ENCODE measurements at regions not wholly inside any gene's neighbourhood (a gene's known extent, or its start where the extent isn't known, plus 50 kb on each side); places are given as distances from the start of the nearest gene placed in this dataset.

DNA sequence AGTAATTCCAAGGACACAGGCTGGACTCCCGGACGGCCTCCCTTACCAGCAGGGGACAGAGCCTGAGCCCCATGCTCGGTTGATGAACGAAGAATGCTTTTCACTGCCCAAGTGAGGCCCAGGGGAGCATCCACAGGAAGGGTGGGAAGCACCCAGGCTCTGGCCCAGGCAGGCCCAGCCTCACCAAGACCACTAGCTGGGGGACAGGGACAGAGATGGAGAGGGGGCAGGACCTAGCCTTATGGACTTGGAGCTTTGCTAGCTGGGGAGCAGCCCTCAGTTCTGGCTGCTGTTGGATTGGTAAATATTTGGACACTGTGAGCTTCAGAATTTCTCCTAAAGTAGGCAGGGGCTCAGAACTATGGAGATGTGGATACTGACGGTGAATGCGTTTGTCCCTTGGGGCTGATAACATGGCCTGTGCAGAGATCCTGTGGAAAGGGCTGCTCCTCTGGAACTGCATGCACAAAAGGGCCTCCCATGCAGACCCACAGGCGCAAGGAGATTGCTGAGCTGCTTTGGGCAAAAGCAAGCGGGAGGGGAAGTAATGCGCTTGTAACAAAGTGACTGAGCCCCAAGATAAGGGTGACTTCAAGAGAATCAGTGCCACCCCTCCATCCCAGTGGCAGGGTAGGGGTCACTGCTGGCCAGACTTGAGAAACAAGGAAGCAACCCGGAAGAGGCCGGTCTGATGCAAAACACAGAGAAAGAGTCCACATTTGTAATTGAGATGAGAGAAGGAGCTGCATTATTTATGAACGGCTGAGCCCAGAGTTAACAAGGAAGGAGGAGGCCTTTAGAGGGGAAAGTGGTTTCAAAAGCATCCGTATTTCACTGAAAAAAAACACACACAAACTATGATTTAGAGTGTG lies 70.1 kb upstream of the MEF2A start:
- no peaks in the 10 kb centered on the region for H3K79me2 ChIP-seq (ENCODE audit: insufficient read depth, low read length)
- no peaks in the 10 kb centered on the region for H3K36me3 ChIP-seq (ENCODE audit: insufficient read depth, low read length)
- H3K4me1 ChIP-seq (ENCODE audit: insufficient read depth, low read length, poor library complexity, severe bottlenecking) = peaks cover 13% of the 10 kb centered on the region
- H3K4me2 ChIP-seq (ENCODE audit: low read depth, low read length, poor library complexity, severe bottlenecking) = peak overlapping the region; percentile 3
- no peaks in the 10 kb centered on the region for H3K9me3 ChIP-seq (ENCODE audit: insufficient read depth, low read depth, low read length)
- H4K20me1 ChIP-seq (ENCODE audit: insufficient read depth, low read length, poor library complexity, severe bottlenecking) = no peaks in the 10 kb centered on the region
- H3K9me2 ChIP-seq (replicated peaks; ENCODE audit: low read depth, low read length) = no peaks in the 10 kb centered on the region
- no peaks in the 10 kb centered on the region for H3K27me3 ChIP-seq (ENCODE audit: insufficient read depth, low read length, poor library complexity, severe bottlenecking)
- no peaks in the 10 kb centered on the region for H3F3A ChIP-seq (ENCODE audit: low read depth)
- TF ChIP-seq EZH2phosphoT487 (IDR thresholded peaks at IDR 0.05; ENCODE audit: borderline replicate concordance) (no peak), CTCF (conservative IDR thresholded peaks at IDR 0.05; ENCODE audit: low read length) (no peak)
- peak overlapping the region; percentile 34; the same call in 1 of the 2 replicates for H2AFZ ChIP-seq (ENCODE audit: low read length)
- peak overlapping the region; percentile 15 for H3K9ac ChIP-seq (ENCODE audit: low read depth, low read length, poor library complexity, severe bottlenecking)
- no peak overlapping the region for H3K4me3 ChIP-seq (ENCODE audit: low read length, poor library complexity, severe bottlenecking)

- TF ChIP-seq CTCF (conservative IDR thresholded peaks at IDR 0.05; ENCODE audit: low read length) (no peak), EZH2phosphoT487 (IDR thresholded peaks at IDR 0.05; ENCODE audit: borderline replicate concordance) (no peak)
- Histone ChIP-seq H3K79me2 (ENCODE audit: insufficient read depth, low read length) (no peaks in the 10 kb centered on the region), H3K27me3 (ENCODE audit: insufficient read depth, low read length, poor library complexity, severe bottlenecking) (no peaks in the 10 kb centered on the region), H3K36me3 (ENCODE audit: insufficient read depth, low read length) (no peaks in the 10 kb centered on the region), H3K9me2 (replicated peaks; ENCODE audit: low read depth, low read length) (no peaks in the 10 kb centered on the region), H3K4me2 (ENCODE audit: low read depth, low read length, poor library complexity, severe bottlenecking) (peak overlapping the region; percentile 3), H3K4me3 (ENCODE audit: low read length, poor library complexity, severe bottlenecking) (no peak overlapping the region), H3K9me3 (ENCODE audit: insufficient read depth, low read depth, low read length) (no peaks in the 10 kb centered on the region), H2AFZ (ENCODE audit: low read length) (0 out of 2 replicates have a peak overlapping the region, but pooled peaks have one; percentile 34), H3K9ac (ENCODE audit: low read depth, low read length, poor library complexity, severe bottlenecking) (peak overlapping the region; percentile 15), H3K4me1 (ENCODE audit: insufficient read depth, low read length, poor library complexity, severe bottlenecking) (peaks cover 13% of the 10 kb centered on the region), H3F3A (ENCODE audit: low read depth) (no peaks in the 10 kb centered on the region), H4K20me1 (ENCODE audit: insufficient read depth, low read length, poor library complexity, severe bottlenecking) (no peaks in the 10 kb centered on the region)
These were observed 69.5 kb upstream of the MEF2A start for GRCh38 chr15:99496302-99496629.

DNA sequence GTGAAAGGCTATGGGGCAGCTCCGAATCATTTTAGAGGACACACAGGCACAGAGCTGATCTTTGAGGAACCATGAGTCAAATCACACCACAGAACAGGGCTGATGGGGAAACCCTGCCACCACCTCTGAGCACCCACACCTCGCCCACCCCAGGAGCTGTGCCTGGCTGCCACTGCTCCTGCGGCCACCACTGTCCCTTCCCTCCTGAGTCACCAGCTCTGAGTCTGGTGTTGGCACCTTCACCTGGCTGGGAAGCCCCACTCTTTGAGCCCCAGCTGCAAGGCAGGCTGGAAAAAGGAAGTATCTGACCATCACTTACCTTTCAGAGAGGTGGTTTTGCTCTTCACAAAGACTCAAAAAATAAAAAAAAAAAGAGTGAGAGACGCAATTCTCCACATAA lies 63.6 kb upstream of the MEF2A start:
- Histone ChIP-seq H2AFZ (ENCODE audit: low read length) (no peak overlapping the region), H3K9me2 (replicated peaks; ENCODE audit: low read depth, low read length) (no peaks in the 10 kb centered on the region), H3K4me1 (ENCODE audit: insufficient read depth, low read length, poor library complexity, severe bottlenecking) (peaks cover 26% of the 10 kb centered on the region), H3F3A (ENCODE audit: low read depth) (no peaks in the 10 kb centered on the region), H3K9ac (ENCODE audit: low read depth, low read length, poor library complexity, severe bottlenecking) (no peak overlapping the region), H3K4me3 (ENCODE audit: low read length, poor library complexity, severe bottlenecking) (no peak overlapping the region), H3K36me3 (ENCODE audit: insufficient read depth, low read length) (no peaks in the 10 kb centered on the region), H3K79me2 (ENCODE audit: insufficient read depth, low read length) (no peaks in the 10 kb centered on the region), H4K20me1 (ENCODE audit: insufficient read depth, low read length, poor library complexity, severe bottlenecking) (no peaks in the 10 kb centered on the region), H3K4me2 (ENCODE audit: low read depth, low read length, poor library complexity, severe bottlenecking) (no peak overlapping the region), H3K27me3 (ENCODE audit: insufficient read depth, low read length, poor library complexity, severe bottlenecking) (no peaks in the 10 kb centered on the region), H3K9me3 (ENCODE audit: insufficient read depth, low read depth, low read length) (no peaks in the 10 kb centered on the region)
- TF ChIP-seq CTCF (conservative IDR thresholded peaks at IDR 0.05; ENCODE audit: low read length) = no peak
- no peak for TF ChIP-seq EZH2phosphoT487 (IDR thresholded peaks at IDR 0.05; ENCODE audit: borderline replicate concordance)
